HG03159 (cell line): ENCODE measurements at regions not wholly inside any gene's neighbourhood (a gene's known extent, or its start where the extent isn't known, plus 50 kb on each side); places are given as distances from the start of the nearest gene placed in this dataset.
"Not testable (repeated sequence)": the region's sequence is repeated elsewhere in the genome, so short reads cannot be mapped to it uniquely, and the experiment has no call there.

Experiments used
- ATAC-seq: cut with Tn5 transposase; IDR thresholded peaks from one replicate; pipeline ENCODE4 v1.9.1; 2021; ENCODE audit warnings: mild to moderate bottlenecking, moderate library complexity; ENCODE audit not compliant: unreplicated experiment

- ATAC-seq, result no peak
Observed at GRCh38 chr6:14582749-14583148, 465.2 kb downstream of the CD83 start.

- ATAC-seq, result no peak
Observed at GRCh38 chr6:14583826-14584225, 466.3 kb downstream of the CD83 start.

- no peak for ATAC-seq
Observed at GRCh38 chr6:14584450-14584849, 466.9 kb downstream of the CD83 start.

GRCh38 chr6:14585689-14586088 is 468.1 kb downstream of the CD83 start:
- ATAC-seq, result no peak

GRCh38 chr6:14589175-14589574 is 471.6 kb downstream of the CD83 start:
- no peak for ATAC-seq

GRCh38 chr6:14590586-14590985 is 473.0 kb downstream of the CD83 start:
- ATAC-seq, result no peak

GRCh38 chr6:14591998-14592397 is 474.4 kb downstream of the CD83 start:
- ATAC-seq, result no peak

GRCh38 chr6:14593286-14593685 is 475.7 kb downstream of the CD83 start:
- ATAC-seq, result no peak

GRCh38 chr6:14595751-14596150 is 478.2 kb downstream of the CD83 start:
- ATAC-seq, result no peak

GRCh38 chr6:14596410-14596809 is 478.8 kb downstream of the CD83 start:
- ATAC-seq, result no peak

- no peak for ATAC-seq
Observed at GRCh38 chr6:14597090-14597489, 479.5 kb downstream of the CD83 start.

- no peak for ATAC-seq
Observed at GRCh38 chr6:14598017-14598864, 480.7 kb downstream of the CD83 start.

- ATAC-seq, result not testable (repeated sequence)
Observed at GRCh38 chr6:14600306-14600705, 482.7 kb downstream of the CD83 start.

GRCh38 chr6:14601490-14601889 is 483.9 kb downstream of the CD83 start:
- no peak for ATAC-seq

GRCh38 chr6:14606353-14606752 is 488.8 kb downstream of the CD83 start:
- no peak for ATAC-seq

GRCh38 chr6:14610141-14610540 is 492.6 kb downstream of the CD83 start:
- no peak for ATAC-seq

GRCh38 chr6:14612016-14612980 is 494.7 kb downstream of the CD83 start:
- no peak for ATAC-seq

GRCh38 chr6:14614631-14615030 is 497.1 kb downstream of the CD83 start:
- ATAC-seq, result no peak

GRCh38 chr6:14616656-14617055 is 499.1 kb downstream of the CD83 start:
- ATAC-seq, result no peak

- no peak for ATAC-seq
Observed at GRCh38 chr6:14618759-14619418, 501.3 kb downstream of the CD83 start.

GRCh38 chr6:14619419-14619781 is 501.8 kb downstream of the CD83 start:
- no peak for ATAC-seq
